PC-3 (cell line): ENCODE measurements at regions not wholly inside any gene's neighbourhood (a gene's known extent, or its start where the extent isn't known, plus 50 kb on each side); places are given as distances from the start of the nearest gene placed in this dataset.

ENCODE experiments used
- ATAC-seq: fragments of 200-7000 bp; cut with Tn5 transposase; 2 replicates; pipeline ENCODE4 v1.9.1; 2020; ENCODE audit warnings: mild to moderate bottlenecking, moderate library complexity
- BruUV-seq: library from RNA; stranded (reverse); fragments of 400-500 nt; replicated peaks from 2 replicates; lab custom pipeline; 2021; lab: Mats Ljungman, UMichigan
- CTCF ChIA-PET: fragments of 300-600 bp; sonication (Branson Sonifier 250); formaldehyde crosslinking; loops from one replicate; lab custom pipeline; 2022; ENCODE audit warnings: antibody characterized with exemption; lab: Charles Lee
- POLR2A ChIA-PET: fragments of 300-600 bp; sonication (Branson Sonifier 250); formaldehyde crosslinking; loops from one replicate; lab custom pipeline; 2022; ENCODE audit warnings: antibody characterized with exemption; ENCODE audit not compliant: unreplicated experiment; lab: Charles Lee
- DNase-seq: peaks from one replicate; pipeline ENCODE4 v3.0.0-alpha.2; 2015
- H2AFZ ChIP-seq: fragments of 300-600 bp; sonication (generic); 2 replicates; pipeline ENCODE4 v1.6.0; 2016; ENCODE audit warnings: antibody characterized with exemption, low read length
- H3F3A ChIP-seq: fragments of 300-600 bp; sonication (generic); one replicate; pipeline ENCODE4 v1.6.0; 2017; ENCODE audit warnings: antibody characterized with exemption, low read length, control low read depth, mild to moderate bottlenecking; ENCODE audit not compliant: unreplicated experiment
- H3K27ac ChIP-seq: fragments of 300-600 bp; sonication (generic); 2 replicates; pipeline ENCODE4 v1.5.1; 2016; ENCODE audit warnings: mild to moderate bottlenecking, low read length
- H3K27me3 ChIP-seq: fragments of 300-600 bp; sonication (generic); 2 replicates; pipeline ENCODE4 v1.6.1; 2016; ENCODE audit warnings: low read length, mixed read lengths
- H3K36me3 ChIP-seq: fragments of 300-600 bp; sonication (generic); 2 replicates; pipeline ENCODE4 v1.6.1; 2016; ENCODE audit warnings: low read depth, mixed run types, low read length, mixed read lengths
- H3K4me1 ChIP-seq: fragments of 300-600 bp; sonication (generic); 2 replicates; pipeline ENCODE4 v1.5.1; 2016; ENCODE audit warnings: low read length; ENCODE audit not compliant: insufficient read depth
- H3K4me2 ChIP-seq: fragments of 300-600 bp; sonication (generic); 2 replicates; pipeline ENCODE4 v1.6.0; 2016; ENCODE audit warnings: low read length
- H3K4me3 ChIP-seq: fragments of 300-600 bp; sonication (generic); 2 replicates; pipeline ENCODE4 v1.5.1; 2016; ENCODE audit warnings: mild to moderate bottlenecking, low read length, mixed read lengths
- H3K79me2 ChIP-seq: fragments of 300-600 bp; sonication (generic); 2 replicates; pipeline ENCODE4 v1.6.1; 2017; ENCODE audit warnings: low read length, mixed read lengths
- H3K9ac ChIP-seq: fragments of 300-600 bp; sonication (generic); 2 replicates; pipeline ENCODE4 v1.6.0; 2016; ENCODE audit warnings: mild to moderate bottlenecking, low read length
- H3K9me2 ChIP-seq: fragments of 300-600 bp; sonication (generic); replicated peaks from 2 replicates; pipeline ENCODE4 v1.6.1; 2016; ENCODE audit warnings: mixed run types, low read length, mixed read lengths
- H3K9me3 ChIP-seq: fragments of 300-600 bp; sonication (generic); 2 replicates; pipeline ENCODE4 v1.6.1; 2016; ENCODE audit warnings: low read length, mixed read lengths
- H4K20me1 ChIP-seq: fragments of 300-600 bp; sonication (generic); 2 replicates; pipeline ENCODE4 v1.6.1; 2016; ENCODE audit warnings: low read length, mixed read lengths
- CTCF ChIP-seq: fragments of 300-600 bp; sonication (generic); conservative IDR thresholded peaks from 2 replicates; pipeline ENCODE4 v1.5.1; 2017; ENCODE audit warnings: antibody characterized with exemption, low read depth, mild to moderate bottlenecking, low read length
- EZH2 ChIP-seq: fragments of 300-600 bp; sonication (generic); IDR thresholded peaks from one replicate; pipeline ENCODE4 v1.6.1; 2017; ENCODE audit warnings: antibody characterized with exemption, mild to moderate bottlenecking, low read length; ENCODE audit not compliant: unreplicated experiment
- EZH2phosphoT487 ChIP-seq: fragments of 300-600 bp; sonication (generic); IDR thresholded peaks from 2 replicates; pipeline ENCODE4 v1.6.1; 2018; ENCODE audit warnings: mild to moderate bottlenecking, antibody characterized with exemption, low read length, borderline replicate concordance
- intact Hi-C: fragments of 100-400 bp; cut with micrococcal nuclease; formaldehyde crosslinking; loops from 2 replicates; pipeline ENCODE4 v1.9.0; 2023

- no peak for ATAC-seq
- H2AFZ ChIP-seq = no peak overlapping the region
- no peak overlapping the region for H3K4me2 ChIP-seq
- no peaks in the 10 kb centered on the region for H3K36me3 ChIP-seq
- no peak for TF ChIP-seq EZH2phosphoT487
- no peak for TF ChIP-seq EZH2
- no peaks in the 10 kb centered on the region for H3K9me2 ChIP-seq
- H3K27ac ChIP-seq = no peak overlapping the region
- no peaks in the 10 kb centered on the region for H3K4me1 ChIP-seq
- ChIA-PET POLR2A (interaction anchor here (0.6 kb wide), 1 partner anchor 897 kb away, joined by 5 read pairs; no protein-coding TSS in a partner anchor), CTCF (no interaction called here)
- H3K9me3 ChIP-seq = no peaks in the 10 kb centered on the region
- no peaks in the 10 kb centered on the region for H3K27me3 ChIP-seq
- H3K4me3 ChIP-seq = no peak overlapping the region
- DNase-seq = no peak
- H3F3A ChIP-seq = no peaks in the 10 kb centered on the region
- no TSS peak for BruUV-seq
- no peaks in the 10 kb centered on the region for H3K79me2 ChIP-seq
- H4K20me1 ChIP-seq = no peaks in the 10 kb centered on the region
- no peak overlapping the region for H3K9ac ChIP-seq
- intact Hi-C loops = no loop called here
Observed at GRCh38 chr13:65808061-65808460, 1422.1 kb downstream of the PCDH9 start.

- CTCF ChIA-PET = no interaction called here
- Histone ChIP-seq H3K4me3 (no peak overlapping the region), H3K36me3 (no peaks in the 10 kb centered on the region), H3K9me3 (no peaks in the 10 kb centered on the region), H3K4me2 (no peak overlapping the region), H3K79me2 (no peaks in the 10 kb centered on the region), H3K9me2 (no peaks in the 10 kb centered on the region), H2AFZ (no peak overlapping the region), H4K20me1 (no peaks in the 10 kb centered on the region), H3K27ac (no peak overlapping the region), H3F3A (no peaks in the 10 kb centered on the region), H3K9ac (no peak overlapping the region), H3K27me3 (no peaks in the 10 kb centered on the region), H3K4me1 (no peaks in the 10 kb centered on the region)
- intact Hi-C loops = no loop called here
- TF ChIP-seq EZH2 = no peak
- no peak for TF ChIP-seq CTCF
- no peak for TF ChIP-seq EZH2phosphoT487
- ATAC-seq (no peak), DNase-seq (no peak)
- no TSS peak for BruUV-seq
- POLR2A ChIA-PET = no interaction called here
Observed at GRCh38 chr13:65803530-65804392, 1426.4 kb downstream of the PCDH9 start.

- POLR2A ChIA-PET = no interaction called here
Observed at GRCh38 chr13:65789815-65790214, 1440.3 kb downstream of the PCDH9 start.

More at GRCh38 chr13:65789815-65790214, 1440.3 kb downstream of the PCDH9 start:
- CTCF ChIA-PET = no interaction called here
- intact Hi-C loops = no loop called here
- Histone ChIP-seq H3K36me3 (no peaks in the 10 kb centered on the region), H2AFZ (no peak overlapping the region), H3K4me3 (no peak overlapping the region), H3K9ac (no peak overlapping the region), H3K9me3 (no peaks in the 10 kb centered on the region), H3K79me2 (no peaks in the 10 kb centered on the region), H3K27ac (no peak overlapping the region), H3K4me1 (peaks cover 3% of the 10 kb centered on the region; the same call in 1 of the 2 replicates), H3K9me2 (no peaks in the 10 kb centered on the region), H3K27me3 (no peaks in the 10 kb centered on the region), H4K20me1 (no peaks in the 10 kb centered on the region), H3F3A (no peaks in the 10 kb centered on the region), H3K4me2 (no peak overlapping the region)
- TF ChIP-seq EZH2phosphoT487 = no peak
- TF ChIP-seq CTCF = no peak
- no peak for TF ChIP-seq EZH2
- BruUV-seq = no TSS peak
- DNase-seq (peak; percentile 35), ATAC-seq (peak; percentile 42; the same call in 1 of the 2 replicates)
